ENCODE measurements at regions not wholly inside any gene's neighbourhood (a gene's known extent, or its start where the extent isn't known, plus 50 kb on each side); places are given as distances from the start of the nearest gene placed in this dataset.

- no peak for TF ChIP-seq CTCF (conservative IDR thresholded peaks at IDR 0.05)
- Histone ChIP-seq H4K5ac (ENCODE audit: insufficient read length, low read depth, low read length) (no peak overlapping the region), H3T11ph (ENCODE audit: low read length) (no peak overlapping the region), H2AK5ac (ENCODE audit: insufficient read length, low read length) (no peak overlapping the region), H2AFZ (ENCODE audit: low read length) (no peak overlapping the region), H4K91ac (ENCODE audit: insufficient read length, low read depth, low read length) (no peak overlapping the region), H3K14ac (ENCODE audit: insufficient read depth, low read length) (no peak overlapping the region; the same call in 1 of the 2 replicates), H3K9me3 (ENCODE audit: control insufficient read depth, low read depth, low read length) (no peaks in the 10 kb centered on the region), H2BK5ac (ENCODE audit: insufficient read length, low read length) (no peak overlapping the region), H3K4me2 (ENCODE audit: insufficient read depth, insufficient read length, low read length) (no peak overlapping the region), H4K20me1 (ENCODE audit: control insufficient read depth, insufficient read depth, insufficient read length) (no peaks in the 10 kb centered on the region), H3K18ac (ENCODE audit: insufficient read length, low read depth, low read length) (no peak overlapping the region), H3K79me2 (ENCODE audit: insufficient read depth, low read length) (no peaks in the 10 kb centered on the region), H2BK20ac (ENCODE audit: low read depth, low read length, poor library complexity, severe bottlenecking) (no peak overlapping the region), H4K8ac (replicated peaks; ENCODE audit: insufficient read length, low read depth, low read length) (no peak overlapping the region), H3K23ac (ENCODE audit: insufficient read length, low read depth, low read length) (no peak overlapping the region), H3K4me1 (ENCODE audit: insufficient read depth, low read length) (peaks cover 11% of the 10 kb centered on the region), H3K23me2 (ENCODE audit: insufficient read length, low read depth, low read length, poor library complexity, severe bottlenecking) (no peaks in the 10 kb centered on the region), H2BK12ac (ENCODE audit: insufficient read length, low read depth, low read length) (no peak overlapping the region), H3K79me1 (ENCODE audit: insufficient read depth, low read depth, low read length, poor library complexity, severe bottlenecking) (no peaks in the 10 kb centered on the region), H3K9ac (ENCODE audit: extremely low read depth, insufficient read length, low read length) (no peak overlapping the region), H3K56ac (ENCODE audit: insufficient read length, low read depth, low read length) (no peak overlapping the region), H3K27me3 (ENCODE audit: insufficient read depth, low read length) (no peaks in the 10 kb centered on the region), H3K27ac (ENCODE audit: insufficient read length, low read depth, low read length) (no peak overlapping the region), H2BK120ac (ENCODE audit: low read depth, low read length, poor library complexity, severe bottlenecking) (no peak overlapping the region), H3K4ac (ENCODE audit: low read depth, low read length) (no peak overlapping the region), H2BK15ac (ENCODE audit: low read depth, low read length) (no peak overlapping the region)
- Mint-ChIP-seq H3K9me3 (no peaks in the 10 kb centered on the region; a peak in 2 of 5 replicates), H3K27ac (peak overlapping the region in 2 of 3 experiments; percentile 58 to 81; a peak in 3 of 7 replicates), H3K36me3 (ENCODE audit: insufficient read depth in 1 of 3, low read depth in 3 of 3) (no peaks in the 10 kb centered on the region), H3K27me3 (ENCODE audit: low read depth) (peaks cover 7% of the 10 kb centered on the region), H3K4me1 (peaks cover 59 to 65% of the 10 kb centered on the region in 2 experiments), H3K4me3 (no peak overlapping the region)
- no CpG with 5 or more reads among the region's 9 CpGs for WGBS (ENCODE audit: extremely low coverage, insufficient read length, low lambda C conversion rate)
- DNase-seq: no peak
These were observed 76.6 kb upstream of the POMP start for GRCh38 chr13:28582225-28582891.

All from H9 (cell line).